ENCODE measurements at regions not wholly inside any gene's neighbourhood (a gene's known extent, or its start where the extent isn't known, plus 50 kb on each side); places are given as distances from the start of the nearest gene placed in this dataset.

DNA sequence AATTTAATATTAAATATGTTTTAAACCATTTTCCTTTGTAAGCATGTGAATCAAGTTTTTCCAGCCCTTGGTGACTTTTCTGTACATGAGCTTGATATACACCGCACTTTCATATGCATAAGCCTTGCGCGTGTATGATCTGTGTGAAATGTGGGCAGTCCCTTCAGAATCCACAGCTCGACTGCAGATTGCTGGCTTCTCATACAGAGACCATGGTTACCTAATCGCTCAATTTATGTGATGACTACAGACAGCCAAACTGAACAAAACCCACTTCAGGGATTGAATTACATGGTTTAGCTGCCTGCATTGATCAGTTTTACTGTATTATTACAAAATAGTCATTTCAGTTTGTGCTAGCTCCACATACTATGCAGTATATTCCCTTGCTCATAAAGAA lies 212.3 kb upstream of the NECTIN3 start:
- no peak for DNase-seq (ENCODE audit: low read depth, low spot score)
- in situ Hi-C loops (cut with HindIII; ENCODE audit: low sequenced_read_pairs): no loop called here
- TF ChIP-seq CTCF (IDR thresholded peaks at IDR 0.05; ENCODE audit: low read depth, low read length): no peak
- no peak overlapping the region for H3K4me3 ChIP-seq (ENCODE audit: low read depth, low read length)

- in situ Hi-C loops (cut with HindIII; ENCODE audit: low sequenced_read_pairs): no loop called here
- DNase-seq (ENCODE audit: low read depth, low spot score): no peak
- no peak overlapping the region for H3K4me3 ChIP-seq (ENCODE audit: low read depth, low read length)
- no peak for TF ChIP-seq CTCF (IDR thresholded peaks at IDR 0.05; ENCODE audit: low read depth, low read length)
Measured at GRCh38 chr3:110859993-110860392, 211.6 kb upstream of the NECTIN3 start.

DNA sequence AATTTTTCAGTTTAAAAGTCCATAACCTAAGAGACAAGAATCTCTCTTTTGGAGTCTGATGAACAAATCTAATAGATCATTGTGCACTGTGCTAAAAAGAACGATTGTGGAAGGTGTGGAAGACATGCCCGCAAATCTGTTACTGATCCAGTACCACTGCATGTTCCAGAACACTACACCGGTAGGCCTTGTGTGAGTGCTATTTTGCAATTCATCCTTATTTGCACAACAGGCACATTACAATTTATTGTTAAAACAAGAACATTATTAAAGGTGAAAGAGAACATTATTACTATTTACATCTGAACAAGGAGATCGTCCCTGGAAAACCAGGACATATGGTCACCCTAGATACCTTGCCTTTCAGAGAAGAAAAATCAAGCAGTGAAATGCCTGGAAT lies 205.7 kb upstream of the NECTIN3 start:
- H3K4me3 ChIP-seq (ENCODE audit: low read depth, low read length): no peak overlapping the region
- DNase-seq (ENCODE audit: low read depth, low spot score): no peak
- TF ChIP-seq CTCF (IDR thresholded peaks at IDR 0.05; ENCODE audit: low read depth, low read length): no peak
- in situ Hi-C loops (cut with HindIII; ENCODE audit: low sequenced_read_pairs): no loop called here

- no peak overlapping the region for H3K4me3 ChIP-seq (ENCODE audit: low read depth, low read length)
- no peak for DNase-seq (ENCODE audit: low read depth, low spot score)
- in situ Hi-C loops (cut with HindIII; ENCODE audit: low sequenced_read_pairs): no loop called here
- TF ChIP-seq CTCF (IDR thresholded peaks at IDR 0.05; ENCODE audit: low read depth, low read length): no peak
Measured at GRCh38 chr3:110868106-110868505, 203.5 kb upstream of the NECTIN3 start.

DNA sequence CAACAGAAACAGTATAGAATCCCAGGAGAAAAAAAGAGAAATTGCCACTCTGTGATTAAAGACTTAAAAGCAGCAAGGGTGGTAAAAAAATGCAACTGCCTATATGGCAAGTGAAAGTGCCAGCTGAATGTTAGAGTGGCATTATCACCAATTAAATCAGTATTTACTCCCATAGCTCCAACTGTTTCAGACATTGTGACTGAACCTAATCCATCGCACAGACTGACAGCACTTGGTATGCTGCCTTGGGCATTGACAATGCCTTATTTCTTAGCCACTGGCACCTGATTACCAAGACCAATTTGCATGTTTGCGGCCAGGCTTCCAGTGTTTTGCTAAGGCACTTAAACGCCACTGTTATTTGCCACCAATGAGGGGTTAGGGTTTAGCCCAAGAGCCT lies 201.9 kb upstream of the NECTIN3 start:
- in situ Hi-C loops (cut with HindIII; ENCODE audit: low sequenced_read_pairs): no loop called here
- no peak for DNase-seq (ENCODE audit: low read depth, low spot score)
- TF ChIP-seq CTCF (IDR thresholded peaks at IDR 0.05; ENCODE audit: low read depth, low read length): no peak

DNA sequence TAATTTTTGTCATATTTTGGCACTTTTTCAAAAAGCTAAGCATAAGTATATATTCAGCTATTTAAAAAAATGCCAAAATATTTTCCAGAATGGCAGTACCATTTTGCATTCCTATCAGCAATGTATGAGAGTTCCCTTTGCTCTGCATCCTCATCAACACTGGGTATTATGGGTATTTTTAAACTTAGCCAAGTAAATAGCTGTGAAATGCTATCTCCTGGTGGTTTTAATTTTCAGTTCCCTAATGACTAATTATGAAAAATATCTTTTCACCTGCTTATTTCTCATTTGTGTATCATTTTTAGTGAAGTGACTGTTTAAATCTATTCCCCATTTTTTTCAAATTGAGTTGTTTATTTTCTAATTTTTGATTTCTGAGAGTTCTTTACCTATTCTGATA lies 199.7 kb upstream of the NECTIN3 start:
- DNase-seq (ENCODE audit: low read depth, low spot score): no peak
- H3K4me3 ChIP-seq (ENCODE audit: low read depth, low read length): no peak overlapping the region
- in situ Hi-C loops (cut with HindIII; ENCODE audit: low sequenced_read_pairs): no loop called here
- no peak for TF ChIP-seq CTCF (IDR thresholded peaks at IDR 0.05; ENCODE audit: low read depth, low read length)

More for the DNA sequence above, 201.9 kb upstream of the NECTIN3 start:
- H3K4me3 ChIP-seq (ENCODE audit: low read depth, low read length): no peak overlapping the region

- no peak overlapping the region for H3K4me3 ChIP-seq (ENCODE audit: low read depth, low read length)
- TF ChIP-seq CTCF (IDR thresholded peaks at IDR 0.05; ENCODE audit: low read depth, low read length): no peak
- no peak for DNase-seq (ENCODE audit: low read depth, low spot score)
- in situ Hi-C loops (cut with HindIII; ENCODE audit: low sequenced_read_pairs): no loop called here
Measured at GRCh38 chr3:110878692-110879091, 192.9 kb upstream of the NECTIN3 start.
